ENCODE measurements at regions not wholly inside any gene's neighbourhood (a gene's known extent, or its start where the extent isn't known, plus 50 kb on each side); places are given as distances from the start of the nearest gene placed in this dataset.

DNA sequence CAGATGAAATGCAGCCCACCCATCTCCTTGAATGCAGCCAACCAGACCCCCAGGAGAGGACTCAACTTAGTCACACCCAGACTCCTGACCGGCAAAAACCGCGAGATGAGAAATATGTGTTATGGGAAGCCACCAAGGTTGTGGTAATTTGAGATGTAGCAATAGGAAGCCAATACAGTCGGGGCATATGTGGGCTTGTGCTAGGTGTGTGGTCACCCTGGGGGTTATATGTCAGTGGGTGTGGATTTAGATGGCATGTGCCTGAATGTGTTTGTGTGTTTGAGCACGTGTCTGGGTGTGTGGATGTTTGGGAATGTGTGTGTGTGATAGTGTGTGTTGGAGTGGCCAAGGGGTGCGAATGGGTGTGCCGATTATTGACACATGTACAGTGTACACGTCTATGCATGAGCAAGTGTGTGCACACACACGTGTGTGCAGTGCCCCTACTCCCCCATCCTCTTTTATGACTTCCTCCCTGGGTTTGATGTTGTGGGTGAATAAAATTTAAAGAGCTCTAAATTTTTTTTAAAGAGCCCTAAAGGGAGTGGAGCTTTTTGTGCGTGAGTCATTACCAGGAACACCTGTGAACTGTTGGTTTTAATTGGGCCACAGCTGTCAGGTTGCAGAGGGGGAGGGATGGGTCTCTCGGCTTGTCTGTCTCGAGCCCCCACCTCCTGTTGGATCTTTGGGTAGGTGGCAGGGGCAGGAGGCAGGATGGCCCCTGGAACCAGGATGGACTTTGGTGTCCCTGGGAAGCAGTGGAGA is 86.8 kb downstream of the LHX2 start:
- TF ChIP-seq, protein P1, sequence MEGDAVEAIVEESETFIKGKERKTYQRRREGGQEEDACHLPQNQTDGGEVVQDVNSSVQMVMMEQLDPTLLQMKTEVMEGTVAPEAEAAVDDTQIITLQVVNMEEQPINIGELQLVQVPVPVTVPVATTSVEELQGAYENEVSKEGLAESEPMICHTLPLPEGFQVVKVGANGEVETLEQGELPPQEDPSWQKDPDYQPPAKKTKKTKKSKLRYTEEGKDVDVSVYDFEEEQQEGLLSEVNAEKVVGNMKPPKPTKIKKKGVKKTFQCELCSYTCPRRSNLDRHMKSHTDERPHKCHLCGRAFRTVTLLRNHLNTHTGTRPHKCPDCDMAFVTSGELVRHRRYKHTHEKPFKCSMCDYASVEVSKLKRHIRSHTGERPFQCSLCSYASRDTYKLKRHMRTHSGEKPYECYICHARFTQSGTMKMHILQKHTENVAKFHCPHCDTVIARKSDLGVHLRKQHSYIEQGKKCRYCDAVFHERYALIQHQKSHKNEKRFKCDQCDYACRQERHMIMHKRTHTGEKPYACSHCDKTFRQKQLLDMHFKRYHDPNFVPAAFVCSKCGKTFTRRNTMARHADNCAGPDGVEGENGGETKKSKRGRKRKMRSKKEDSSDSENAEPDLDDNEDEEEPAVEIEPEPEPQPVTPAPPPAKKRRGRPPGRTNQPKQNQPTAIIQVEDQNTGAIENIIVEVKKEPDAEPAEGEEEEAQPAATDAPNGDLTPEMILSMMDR (IDR thresholded peaks at IDR 0.05; ENCODE audit: low read depth, low read length), result no peak
- TF ChIP-seq, protein P2, sequence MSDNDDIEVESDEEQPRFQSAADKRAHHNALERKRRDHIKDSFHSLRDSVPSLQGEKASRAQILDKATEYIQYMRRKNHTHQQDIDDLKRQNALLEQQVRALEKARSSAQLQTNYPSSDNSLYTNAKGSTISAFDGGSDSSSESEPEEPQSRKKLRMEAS (IDR thresholded peaks at IDR 0.05; ENCODE audit: low read depth, low read length), result peak; percentile 98
- TF ChIP-seq POLR2A (IDR thresholded peaks at IDR 0.05; ENCODE audit: extremely low read depth, insufficient read length), result no peak

Data from NB4 (cell line).